ENCODE measurements at regions not wholly inside any gene's neighbourhood (a gene's known extent, or its start where the extent isn't known, plus 50 kb on each side); places are given as distances from the start of the nearest gene placed in this dataset.
"Not testable (repeated sequence)": the region's sequence is repeated elsewhere in the genome, so short reads cannot be mapped to it uniquely, and the experiment has no call there.

GRCh38 chr1:191813593-191813992 is 344.7 kb upstream of the RGS18 start:
- DNase-seq, H3K4me1 Mint-ChIP-seq, H3K27ac Mint-ChIP-seq, ATAC-seq, H3K4me3 Mint-ChIP-seq, H3K36me3 Mint-ChIP-seq, POLR2A ChIA-PET, H3K27me3 Mint-ChIP-seq: not testable (repeated sequence)
- peaks cover 5 to 25% (median 9%) of the 10 kb centered on the region in 9 donors for H3K9me3 Mint-ChIP-seq

- POLR2A ChIA-PET: no interaction called here
- no peaks in the 10 kb centered on the region for H3K4me1 Mint-ChIP-seq
- H3K9me3 Mint-ChIP-seq: peaks cover 4 to 21% (median 11%) of the 10 kb centered on the region in 9 donors
- H3K27ac Mint-ChIP-seq: no peak overlapping the region
- no peaks in the 10 kb centered on the region for H3K36me3 Mint-ChIP-seq
- H3K4me3 Mint-ChIP-seq: no peak overlapping the region
- ATAC-seq (no peak), DNase-seq (no peak)
- no peaks in the 10 kb centered on the region for H3K27me3 Mint-ChIP-seq
Observed at GRCh38 chr1:191818198-191818597, 340.1 kb upstream of the RGS18 start.

GRCh38 chr1:191831572-191831971 is 326.7 kb upstream of the RGS18 start:
- Mint-ChIP-seq H3K4me3 (no peak overlapping the region), H3K4me1 (no peaks in the 10 kb centered on the region), H3K9me3 (peaks cover 0 to 16% (median 2%) of the 10 kb centered on the region in 9 donors), H3K27me3 (no peaks in the 10 kb centered on the region), H3K27ac (no peak overlapping the region), H3K36me3 (no peaks in the 10 kb centered on the region)
- POLR2A ChIA-PET: no interaction called here
- no peak for DNase-seq
- no peak for ATAC-seq

- Mint-ChIP-seq H3K27me3 (no peaks in the 10 kb centered on the region), H3K4me1 (no peaks in the 10 kb centered on the region), H3K27ac (no peak overlapping the region), H3K4me3 (no peak overlapping the region), H3K36me3 (no peaks in the 10 kb centered on the region), H3K9me3 (peaks cover 0 to 13% (median 2%) of the 10 kb centered on the region in 9 donors)
- ATAC-seq (no peak), DNase-seq (no peak)
- POLR2A ChIA-PET: no interaction called here
Observed at GRCh38 chr1:191839891-191840290, 318.4 kb upstream of the RGS18 start.

GRCh38 chr1:191851799-191852595 is 306.3 kb upstream of the RGS18 start:
- Mint-ChIP-seq H3K9me3 (peaks cover 0 to 5% (median 0%) of the 10 kb centered on the region in 9 donors), H3K36me3 (no peaks in the 10 kb centered on the region), H3K27me3 (no peaks in the 10 kb centered on the region), H3K4me1 (no peaks in the 10 kb centered on the region), H3K27ac (no peak overlapping the region), H3K4me3 (no peak overlapping the region)
- DNase-seq (no peak), ATAC-seq (no peak)
- POLR2A ChIA-PET: no interaction called here

- DNase-seq (no peak), ATAC-seq (no peak)
- H3K27ac Mint-ChIP-seq: no peak overlapping the region
- H3K27me3 Mint-ChIP-seq: no peaks in the 10 kb centered on the region
- H3K4me3 Mint-ChIP-seq: no peak overlapping the region
- H3K4me1 Mint-ChIP-seq: no peaks in the 10 kb centered on the region
- H3K9me3 Mint-ChIP-seq: peaks cover 0 to 5% (median 0%) of the 10 kb centered on the region in 9 donors
- POLR2A ChIA-PET: no interaction called here
- H3K36me3 Mint-ChIP-seq: no peaks in the 10 kb centered on the region
Observed at GRCh38 chr1:191852907-191853306, 305.4 kb upstream of the RGS18 start.

GRCh38 chr1:191857600-191857999 is 300.7 kb upstream of the RGS18 start:
- ATAC-seq: no peak
- Mint-ChIP-seq H3K4me3 (no peak overlapping the region), H3K36me3 (peaks cover 0 to 3% (median 0%) of the 10 kb centered on the region in 3 donors), H3K27me3 (no peaks in the 10 kb centered on the region), H3K27ac (no peak overlapping the region), H3K9me3 (peaks cover 0 to 15% (median 7%) of the 10 kb centered on the region in 9 donors), H3K4me1 (no peaks in the 10 kb centered on the region)
- DNase-seq: no peak
- POLR2A ChIA-PET: no interaction called here

- no peaks in the 10 kb centered on the region for H3K4me1 Mint-ChIP-seq
- H3K36me3 Mint-ChIP-seq: peaks cover 0 to 7% (median 0%) of the 10 kb centered on the region in 3 donors
- H3K4me3 Mint-ChIP-seq: no peak overlapping the region
- DNase-seq (no peak), ATAC-seq (no peak)
- no peak overlapping the region for H3K27ac Mint-ChIP-seq
- no peaks in the 10 kb centered on the region for H3K27me3 Mint-ChIP-seq
- H3K9me3 Mint-ChIP-seq: peaks cover 8 to 43% (median 17%) of the 10 kb centered on the region in 9 donors
- POLR2A ChIA-PET: no interaction called here
Observed at GRCh38 chr1:191865479-191865878, 292.8 kb upstream of the RGS18 start.

- Mint-ChIP-seq H3K36me3 (peaks cover 0 to 7% (median 0%) of the 10 kb centered on the region in 3 donors), H3K27me3 (no peaks in the 10 kb centered on the region), H3K9me3 (peaks cover 8 to 43% (median 17%) of the 10 kb centered on the region in 9 donors), H3K27ac (no peak overlapping the region), H3K4me3 (no peak overlapping the region), H3K4me1 (no peaks in the 10 kb centered on the region)
- POLR2A ChIA-PET: no interaction called here
- no peak for ATAC-seq
- no peak for DNase-seq
Observed at GRCh38 chr1:191866155-191866554, 292.1 kb upstream of the RGS18 start.

GRCh38 chr1:191869790-191870312 is 288.4 kb upstream of the RGS18 start:
- ATAC-seq (no peak), DNase-seq (no peak)
- Mint-ChIP-seq H3K9me3 (peaks cover 2 to 12% (median 5%) of the 10 kb centered on the region in 9 donors), H3K4me1 (no peaks in the 10 kb centered on the region), H3K36me3 (no peaks in the 10 kb centered on the region), H3K27ac (no peak overlapping the region), H3K27me3 (no peaks in the 10 kb centered on the region), H3K4me3 (no peak overlapping the region)
- POLR2A ChIA-PET: no interaction called here

GRCh38 chr1:191870490-191870889 is 287.8 kb upstream of the RGS18 start:
- H3K9me3 Mint-ChIP-seq: peaks cover under 1 to 12% (median 3%) of the 10 kb centered on the region in 9 donors
- no peaks in the 10 kb centered on the region for H3K4me1 Mint-ChIP-seq
- no peaks in the 10 kb centered on the region for H3K36me3 Mint-ChIP-seq
- POLR2A ChIA-PET: no interaction called here
- H3K27ac Mint-ChIP-seq: no peak overlapping the region
- ATAC-seq (no peak), DNase-seq (no peak)
- no peaks in the 10 kb centered on the region for H3K27me3 Mint-ChIP-seq
- H3K4me3 Mint-ChIP-seq: no peak overlapping the region

- ATAC-seq: no peak
- H3K4me3 Mint-ChIP-seq: no peak overlapping the region
- POLR2A ChIA-PET: no interaction called here
- H3K4me1 Mint-ChIP-seq: no peaks in the 10 kb centered on the region
- H3K27ac Mint-ChIP-seq: no peak overlapping the region
- H3K36me3 Mint-ChIP-seq: no peaks in the 10 kb centered on the region
- H3K27me3 Mint-ChIP-seq: no peaks in the 10 kb centered on the region
- peaks cover 0 to 11% (median 0%) of the 10 kb centered on the region in 9 donors for H3K9me3 Mint-ChIP-seq
- no peak for DNase-seq
Observed at GRCh38 chr1:191875994-191876393, 282.3 kb upstream of the RGS18 start.

GRCh38 chr1:191876631-191877030 is 281.6 kb upstream of the RGS18 start:
- no peaks in the 10 kb centered on the region for H3K4me1 Mint-ChIP-seq
- ATAC-seq: no peak
- POLR2A ChIA-PET: no interaction called here

GRCh38 chr1:191882870-191883269 is 275.4 kb upstream of the RGS18 start:
- no peak overlapping the region for H3K4me3 Mint-ChIP-seq
- no peaks in the 10 kb centered on the region for H3K4me1 Mint-ChIP-seq
- no peak overlapping the region for H3K27ac Mint-ChIP-seq
- POLR2A ChIA-PET: no interaction called here
- no peak for ATAC-seq
- no peaks in the 10 kb centered on the region for H3K36me3 Mint-ChIP-seq
- H3K27me3 Mint-ChIP-seq: no peaks in the 10 kb centered on the region
- DNase-seq: no peak
- peaks cover 0 to 5% (median 0%) of the 10 kb centered on the region in 9 donors for H3K9me3 Mint-ChIP-seq

More at GRCh38 chr1:191876631-191877030, 281.6 kb upstream of the RGS18 start:
- Mint-ChIP-seq H3K27me3 (no peaks in the 10 kb centered on the region), H3K9me3 (peaks cover 0 to 11% (median 0%) of the 10 kb centered on the region in 9 donors), H3K36me3 (no peaks in the 10 kb centered on the region), H3K27ac (no peak overlapping the region), H3K4me3 (no peak overlapping the region)
- DNase-seq: no peak
